H1 (cell line): ENCODE measurements at regions not wholly inside any gene's neighbourhood (a gene's known extent, or its start where the extent isn't known, plus 50 kb on each side); places are given as distances from the start of the nearest gene placed in this dataset.

Experiments used
- CTCF ChIA-PET: fragments of 300-600 bp; sonication (Branson Sonifier 250); formaldehyde crosslinking; loops from one replicate; lab custom pipeline; 2021; ENCODE audit not compliant: partially characterized antibody; lab: Charles Lee
- POLR2A ChIA-PET: fragments of 300-600 bp; sonication (Branson Sonifier 250); formaldehyde crosslinking; loops from one replicate; lab custom pipeline; 2021; ENCODE audit warnings: inconsistent platforms; ENCODE audit not compliant: partially characterized antibody; lab: Charles Lee
- DNase-seq, 2 experiments: peaks; one replicate each; pipeline versions ENCODE4 v3.0.0 to v3.0.0-alpha.2; 2010 to 2022; ENCODE audit warnings: low spot score in 2 of 2, low read depth in 1 of 2, mixed read lengths in 1 of 2
- FAIRE-seq: peaks from 2 replicates; lab custom pipeline; 2011; peaks lifted over from hg19 to GRCh38; lab: Jason Lieb, UNC
- H2AFZ ChIP-seq: 2 replicates; pipeline ENCODE4 v1.8.1; 2012; ENCODE audit warnings: low read length, inconsistent platforms
- H2AK5ac ChIP-seq: 2 replicates; pipeline ENCODE4 v1.6.1; 2013; ENCODE audit warnings: low read depth, low read length
- H2BK120ac ChIP-seq: replicated peaks from 2 replicates; pipeline ENCODE3; 2013; ENCODE audit warnings: low read depth, low read length, inconsistent platforms
- H2BK12ac ChIP-seq: 2 replicates; pipeline ENCODE4 v1.6.1; 2013; ENCODE audit warnings: low read depth, low read length
- H2BK15ac ChIP-seq: 2 replicates; pipeline ENCODE4 v1.6.1; 2013; ENCODE audit warnings: low read length
- H2BK20ac ChIP-seq: 2 replicates; pipeline ENCODE4 v1.6.1; 2013; ENCODE audit warnings: low read length
- H2BK5ac ChIP-seq: 2 replicates; pipeline ENCODE4 v1.6.1; 2013; ENCODE audit warnings: low read depth, low read length
- H3K14ac ChIP-seq: 2 replicates; pipeline ENCODE4 v1.6.1; 2013; ENCODE audit warnings: inconsistent platforms; ENCODE audit not compliant: insufficient read length
- H3K18ac ChIP-seq: 2 replicates; pipeline ENCODE4 v1.6.1; 2013; ENCODE audit warnings: low read length; ENCODE audit errors: extremely low read depth
- H3K23ac ChIP-seq: 2 replicates; pipeline ENCODE4 v1.6.1; 2013; ENCODE audit warnings: inconsistent platforms; ENCODE audit not compliant: insufficient read length
- H3K23me2 ChIP-seq: 2 replicates; pipeline ENCODE4 v1.6.1; 2013; ENCODE audit warnings: low read depth, low read length
- H3K27ac ChIP-seq: 2 replicates; pipeline ENCODE4 v1.6.1; 2011; ENCODE audit warnings: low read depth, low read length, inconsistent platforms
- H3K27me3 ChIP-seq, 4 experiments: replicated peaks in 1 of 4; 1 replicate in 1 of 4; 2 replicates in 3 of 4; pipeline versions ENCODE4 v1.6.1 to v1.8.1; 2011 to 2013; ENCODE audit warnings: low read length in 3 of 4, mild to moderate bottlenecking in 3 of 4, inconsistent platforms in 2 of 4, mixed read lengths in 2 of 4, moderate library complexity in 1 of 4; ENCODE audit not compliant: control insufficient read depth in 3 of 4, insufficient read depth in 3 of 4; ENCODE audit errors: extremely low read depth in 1 of 4
- H3K36me3 ChIP-seq, 4 experiments: 2 replicates each; pipeline versions ENCODE4 v1.6.1 to v1.8.1; 2011 to 2013; ENCODE audit warnings: mild to moderate bottlenecking in 4 of 4, low read length in 3 of 4, moderate library complexity in 2 of 4, control low read depth in 1 of 4, inconsistent platforms in 1 of 4; ENCODE audit not compliant: insufficient read depth in 4 of 4, control insufficient read depth in 2 of 4
- H3K4ac ChIP-seq: replicated peaks from 2 replicates; pipeline ENCODE3; 2013; ENCODE audit warnings: low read length, low read depth, mixed read lengths, inconsistent platforms; ENCODE audit not compliant: insufficient read length
- H3K4me1 ChIP-seq, 4 experiments: replicated peaks in 1 of 4; 1 replicate in 1 of 4; 2 replicates in 3 of 4; pipeline versions ENCODE4 v1.6.1 to v1.8.1; 2011 to 2013; ENCODE audit warnings: low read length in 3 of 4, inconsistent platforms in 2 of 4, mixed read lengths in 1 of 4; ENCODE audit not compliant: insufficient read depth in 4 of 4, control insufficient read depth in 3 of 4
- H3K4me2 ChIP-seq, 2 experiments: 2 replicates each; pipeline versions ENCODE4 v1.6.1 to v1.8.1; 2011 to 2013; ENCODE audit warnings: low read depth in 2 of 2, low read length in 2 of 2, control low read depth in 1 of 2, inconsistent platforms in 1 of 2, mild to moderate bottlenecking in 1 of 2; ENCODE audit not compliant: insufficient read depth in 1 of 2
- H3K4me3 ChIP-seq, 4 experiments: fragments of 200-600, 300-600 bp in 1 of 4; sonication (generic), shearing (Covaris generic), sonication (Bioruptor Twin) in 1 of 4; 2 replicates each; pipeline versions ENCODE4 v1.5.1 to v1.8.1; 2011 to 2016; ENCODE audit warnings: low read length in 4 of 4, low read depth in 3 of 4, control low read depth in 2 of 4, inconsistent platforms in 2 of 4, mild to moderate bottlenecking in 2 of 4, mixed read lengths in 1 of 4, moderate library complexity in 1 of 4; ENCODE audit not compliant: insufficient read depth in 2 of 4; ENCODE audit errors: extremely low read depth in 1 of 4
- H3K56ac ChIP-seq: replicated peaks from 2 replicates; pipeline ENCODE3; 2013; ENCODE audit warnings: low read depth, mild to moderate bottlenecking, mixed read lengths, low read length, inconsistent platforms; ENCODE audit not compliant: insufficient read length
- H3K79me1 ChIP-seq: 2 replicates; pipeline ENCODE4 v1.6.1; 2013; ENCODE audit warnings: low read depth, low read length, control low read depth
- H3K79me2 ChIP-seq, 2 experiments: 2 replicates each; pipeline versions ENCODE4 v1.6.1 to v1.8.1; 2012 to 2013; ENCODE audit warnings: low read length in 2 of 2, mild to moderate bottlenecking in 2 of 2, inconsistent platforms in 1 of 2; ENCODE audit not compliant: insufficient read depth in 2 of 2, control insufficient read depth in 1 of 2
- H3K9ac ChIP-seq, 4 experiments: replicated peaks in 1 of 4; 1 replicate in 1 of 4; 2 replicates in 3 of 4; pipeline versions ENCODE4 v1.6.1 to v1.8.1; 2011 to 2013; ENCODE audit warnings: low read depth in 3 of 4, low read length in 3 of 4, control low read depth in 2 of 4, mild to moderate bottlenecking in 2 of 4, moderate library complexity in 2 of 4, inconsistent platforms in 1 of 4; ENCODE audit errors: extremely low read depth in 1 of 4
- H3K9me3 ChIP-seq, 2 experiments: 2 replicates each; pipeline versions ENCODE4 v1.6.1 to v1.8.1; 2012 to 2013; ENCODE audit warnings: mild to moderate bottlenecking in 2 of 2, moderate library complexity in 2 of 2, control low read depth in 1 of 2, inconsistent platforms in 1 of 2, low read depth in 1 of 2, low read length in 1 of 2, mixed read lengths in 1 of 2; ENCODE audit not compliant: insufficient read depth in 2 of 2
- H4K20me1 ChIP-seq, 2 experiments: replicated peaks in 1 of 2; 2 replicates each; pipeline versions ENCODE3 to v1.8.1; 2011 to 2013; ENCODE audit warnings: inconsistent platforms in 2 of 2, low read length in 2 of 2, mild to moderate bottlenecking in 1 of 2; ENCODE audit not compliant: insufficient read depth in 2 of 2, control insufficient read depth in 1 of 2
- H4K5ac ChIP-seq: 2 replicates; pipeline ENCODE4 v1.6.1; 2013; ENCODE audit warnings: low read length, low read depth, mixed read lengths, inconsistent platforms; ENCODE audit not compliant: insufficient read length
- H4K8ac ChIP-seq: 2 replicates; pipeline ENCODE4 v1.8.0; 2013; ENCODE audit warnings: mild to moderate bottlenecking, moderate library complexity, low read length, inconsistent platforms; ENCODE audit not compliant: insufficient read depth; ENCODE audit errors: extremely low read depth
- H4K91ac ChIP-seq: replicated peaks from 2 replicates; pipeline ENCODE3; 2013; ENCODE audit warnings: low read length, mixed read lengths, inconsistent platforms; ENCODE audit not compliant: insufficient read length
- CEBPB ChIP-seq: IDR thresholded peaks from 2 replicates; pipeline ENCODE4 v1.6.1; 2012; ENCODE audit warnings: low read depth, low read length
- CTBP2 ChIP-seq: IDR thresholded peaks from 2 replicates; pipeline ENCODE4 v1.7.0; 2011; ENCODE audit warnings: borderline replicate concordance, mild to moderate bottlenecking, moderate library complexity, mixed read lengths, low read length; ENCODE audit not compliant: insufficient read depth, insufficient read length
- EP300 ChIP-seq, 2 experiments: IDR thresholded peaks; 1 replicate in 1 of 2; 2 replicates in 1 of 2; pipeline ENCODE4 v1.6.1; 2011 to 2012; ENCODE audit warnings: low read depth in 2 of 2, low read length in 2 of 2, mild to moderate bottlenecking in 2 of 2, borderline replicate concordance in 1 of 2, inconsistent platforms in 1 of 2, moderate library complexity in 1 of 2
- GABPA ChIP-seq: IDR thresholded peaks from 2 replicates; pipeline ENCODE4 v1.6.1; 2011; ENCODE audit warnings: mild to moderate bottlenecking, low read length, moderate library complexity, borderline replicate concordance; ENCODE audit not compliant: insufficient read depth
- GTF2F1 ChIP-seq: IDR thresholded peaks from 2 replicates; pipeline ENCODE4 v1.6.1; 2012; ENCODE audit warnings: low read depth, low read length, improper control_type of control experiment, borderline replicate concordance
- JUND ChIP-seq: IDR thresholded peaks from 2 replicates; pipeline ENCODE4 v1.6.1; 2011; ENCODE audit warnings: mild to moderate bottlenecking, improper control_type of control experiment, low read length
- RAD21 ChIP-seq, 2 experiments: IDR thresholded peaks in 1 of 2; conservative IDR thresholded peaks in 1 of 2; 2 replicates each; pipeline ENCODE4 v1.6.1; 2011; ENCODE audit warnings: low read depth in 2 of 2, low read length in 2 of 2, improper control_type of control experiment in 1 of 2, inconsistent platforms in 1 of 2, mild to moderate bottlenecking in 1 of 2, moderate library complexity in 1 of 2
- RNF2 ChIP-seq: fragments of 200-900, 300-1000 bp; sonication (generic); IDR thresholded peaks from 2 replicates; pipeline ENCODE4 v1.7.1; 2016; ENCODE audit warnings: borderline replicate concordance, low read depth, mild to moderate bottlenecking, antibody characterized with exemption, low read length; ENCODE audit not compliant: poor library complexity, severe bottlenecking; ENCODE audit errors: missing control alignments
- SAP30 ChIP-seq: fragments of 300-600 bp; sonication (generic); IDR thresholded peaks from 2 replicates; pipeline ENCODE4 v1.7.1; 2012; ENCODE audit warnings: low read length, moderate library complexity, mild to moderate bottlenecking, inconsistent platforms; ENCODE audit not compliant: insufficient read depth, insufficient replicate concordance
- TAF7 ChIP-seq: optimal IDR thresholded peaks from 2 replicates; pipeline ENCODE3; 2011; ENCODE audit warnings: low read depth, mild to moderate bottlenecking, inconsistent platforms, low read length, moderate library complexity, borderline replicate concordance
- WGBS, 2 experiments: shearing (Covaris generic) in 1 of 2; methylation state at CpG; one replicate each; pipeline versions ENCODE4 v1.1.6 to v1.1.7; 2013 to 2015; ENCODE audit warnings: low lambda C conversion rate in 2 of 2, mixed read lengths in 2 of 2, inconsistent platforms in 1 of 2, low coverage in 1 of 2, missing lambda C conversion rate in 1 of 2; ENCODE audit not compliant: insufficient replicate concordance in 2 of 2, insufficient coverage in 1 of 2, insufficient read length in 1 of 2; ENCODE audit errors: extremely low coverage in 1 of 2, missing lambda C conversion rate in 1 of 2; 5-methylcytosine and 5-hydroxymethylcytosine counted together
- TF ChIP-seq, protein P1 (sequence below): IDR thresholded peaks from 2 replicates; pipeline ENCODE4 v1.6.1; 2011; ENCODE audit warnings: low read depth, mild to moderate bottlenecking, low read length; ENCODE audit not compliant: insufficient read depth

DNA sequence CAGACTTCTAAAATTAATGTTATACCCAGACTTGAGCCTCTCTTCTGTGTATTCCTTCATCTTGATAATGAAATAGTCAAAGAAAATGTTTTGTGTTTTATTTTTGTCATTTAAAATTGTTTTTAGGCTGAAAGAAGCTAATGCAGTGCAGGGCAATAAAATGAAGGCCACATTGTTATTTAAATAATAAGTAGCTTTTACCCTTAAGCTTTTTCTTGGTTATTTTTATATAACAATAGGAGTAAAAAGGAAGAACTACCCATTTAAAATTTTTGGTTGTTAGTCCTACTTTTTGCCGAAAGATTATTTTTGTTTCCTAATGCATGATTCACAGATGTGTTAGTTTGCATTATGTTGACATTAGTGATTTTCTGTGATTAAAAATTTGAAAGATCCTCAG, 181.0 kb upstream of the MEOX2 start:
- no peak overlapping the region for H3K4me2 ChIP-seq
- H2BK5ac ChIP-seq: no peak overlapping the region
- no peaks in the 10 kb centered on the region for H3K27me3 ChIP-seq
- no peak overlapping the region for H3K9ac ChIP-seq
- WGBS, 2 experiments: 54% methylated on average over 1 of the region's 1 CpG; no CpG with 5 or more reads in 1 of the 2 experiments
- H2BK15ac ChIP-seq: no peak overlapping the region
- H3K79me1 ChIP-seq: no peaks in the 10 kb centered on the region
- H4K20me1 ChIP-seq: no peaks in the 10 kb centered on the region
- no peak overlapping the region for H2BK120ac ChIP-seq
- H4K8ac ChIP-seq: no peak overlapping the region
- no peak overlapping the region for H2BK20ac ChIP-seq
- no peak overlapping the region for H3K56ac ChIP-seq
- H2BK12ac ChIP-seq: no peak overlapping the region
- H3K14ac ChIP-seq: no peak overlapping the region
- POLR2A ChIA-PET: no interaction called here
- no peaks in the 10 kb centered on the region for H3K4me1 ChIP-seq
- no peaks in the 10 kb centered on the region for H3K79me2 ChIP-seq
- no peak overlapping the region for H3K4ac ChIP-seq
- no peak overlapping the region for H3K4me3 ChIP-seq
- H4K5ac ChIP-seq: no peak overlapping the region
- H3K23me2 ChIP-seq: no peaks in the 10 kb centered on the region
- no peak overlapping the region for H3K23ac ChIP-seq
- no peaks in the 10 kb centered on the region for H3K36me3 ChIP-seq
- DNase-seq (no peak), FAIRE-seq (no peak)
- CTCF ChIA-PET: no interaction called here
- H4K91ac ChIP-seq: no peak overlapping the region
- H3K18ac ChIP-seq: no peak overlapping the region
- H2AFZ ChIP-seq: no peak overlapping the region
- no peak overlapping the region for H2AK5ac ChIP-seq
- H3K27ac ChIP-seq: no peak overlapping the region
- H3K9me3 ChIP-seq: no peaks in the 10 kb centered on the region
- TF ChIP-seq RNF2: no peak
- no peak for TF ChIP-seq TAF7
- TF ChIP-seq JUND: no peak
- no peak for TF ChIP-seq RAD21 (IDR thresholded peaks at IDR 0.05 in 1 of 2, conservative IDR thresholded peaks at IDR 0.05 in 1 of 2; ENCODE audit: low read depth in 2 of 2, low read length in 2 of 2)
- TF ChIP-seq GABPA: no peak
- TF ChIP-seq CTBP2: no peak
- no peak for TF ChIP-seq SAP30
- TF ChIP-seq EP300 (IDR thresholded peaks at IDR 0.05; ENCODE audit: borderline replicate concordance in 1 of 2, low read depth in 2 of 2, low read length in 2 of 2): no peak
- no peak for TF ChIP-seq GTF2F1
- TF ChIP-seq, protein P1, sequence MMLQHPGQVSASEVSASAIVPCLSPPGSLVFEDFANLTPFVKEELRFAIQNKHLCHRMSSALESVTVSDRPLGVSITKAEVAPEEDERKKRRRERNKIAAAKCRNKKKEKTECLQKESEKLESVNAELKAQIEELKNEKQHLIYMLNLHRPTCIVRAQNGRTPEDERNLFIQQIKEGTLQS: no peak
- no peak for TF ChIP-seq CEBPB
